SIG-M5 treated with dmso at 0.1 percent for 504 hours (cell line): ENCODE measurements at regions not wholly inside any gene's neighbourhood (a gene's known extent, or its start where the extent isn't known, plus 50 kb on each side); places are given as distances from the start of the nearest gene placed in this dataset.
A peak's percentile ranks its signal among the peaks of the same experiment; 100 is the strongest.

Source experiments
- DNase-seq: peaks from one replicate; lab custom pipeline; 2025; ENCODE audit not compliant: unreplicated experiment; lab: John Stamatoyannopoulos, UW

GRCh38 chr6:63371104-63371715 lies 51.4 kb upstream of the LGSN start:
- DNase-seq = no peak

DNA sequence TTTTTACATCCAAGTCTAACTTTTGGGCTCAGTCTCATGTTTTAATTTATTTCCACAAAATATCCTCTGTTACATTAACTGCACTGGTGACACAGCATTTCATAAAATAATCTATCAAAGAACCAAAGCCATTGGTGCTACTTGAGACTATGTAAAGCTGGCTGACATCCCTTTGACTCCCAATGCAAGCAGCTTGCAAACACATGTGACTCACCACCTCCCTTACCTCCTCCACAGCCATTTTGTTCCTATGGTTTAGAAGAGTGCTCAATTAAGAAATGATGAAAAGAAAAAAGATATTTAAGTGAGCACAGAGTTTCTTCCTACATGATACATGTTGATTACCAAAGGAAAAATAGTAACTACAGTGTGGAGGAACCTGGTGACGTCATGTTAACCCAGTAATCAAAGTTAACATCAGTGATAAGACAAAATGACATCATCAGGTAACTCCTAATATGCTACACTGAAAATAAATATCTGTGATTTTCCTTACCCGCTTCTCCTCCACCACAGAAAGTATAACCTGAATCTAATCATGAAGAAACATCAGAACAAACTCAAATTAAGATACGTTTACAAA lies 53.3 kb upstream of the LGSN start:
- DNase-seq = no peak

DNA sequence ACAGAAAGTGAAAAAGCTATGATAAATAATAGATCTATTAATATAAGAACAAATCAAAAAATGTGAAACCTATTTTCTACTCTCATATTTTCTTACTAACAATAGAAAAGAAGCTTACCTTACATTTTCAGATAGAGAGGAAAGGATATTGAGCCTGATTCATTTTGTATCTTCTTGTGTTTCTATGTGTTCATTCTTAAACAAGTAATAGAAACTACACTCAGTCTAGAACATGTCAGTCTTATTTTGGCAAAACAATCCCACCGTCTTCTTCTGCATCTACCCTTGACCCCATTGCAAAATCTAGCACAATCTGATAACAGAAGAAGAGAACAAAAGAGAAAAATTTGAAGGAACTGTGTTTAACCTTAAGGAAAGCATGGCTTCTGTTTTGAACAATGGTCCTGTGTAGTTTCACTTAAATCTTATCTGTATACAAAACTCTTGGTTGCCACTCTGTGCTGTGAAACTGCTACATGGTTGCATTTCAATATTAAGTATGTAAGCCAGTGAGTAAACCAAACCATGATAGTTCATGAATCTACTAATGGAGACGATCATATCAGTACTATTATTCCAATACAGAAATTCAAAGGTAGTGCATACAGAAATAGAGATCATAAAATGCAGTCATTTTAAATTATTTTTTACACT lies 69.5 kb upstream of the LGSN start:
- no peak for DNase-seq

GRCh38 chr6:63391203-63391970 lies 71.6 kb upstream of the LGSN start:
- no peak for DNase-seq

GRCh38 chr6:63392092-63392724 lies 72.4 kb upstream of the LGSN start:
- no peak for DNase-seq

GRCh38 chr6:63394656-63395308 lies 75.0 kb upstream of the LGSN start:
- DNase-seq = no peak

DNA sequence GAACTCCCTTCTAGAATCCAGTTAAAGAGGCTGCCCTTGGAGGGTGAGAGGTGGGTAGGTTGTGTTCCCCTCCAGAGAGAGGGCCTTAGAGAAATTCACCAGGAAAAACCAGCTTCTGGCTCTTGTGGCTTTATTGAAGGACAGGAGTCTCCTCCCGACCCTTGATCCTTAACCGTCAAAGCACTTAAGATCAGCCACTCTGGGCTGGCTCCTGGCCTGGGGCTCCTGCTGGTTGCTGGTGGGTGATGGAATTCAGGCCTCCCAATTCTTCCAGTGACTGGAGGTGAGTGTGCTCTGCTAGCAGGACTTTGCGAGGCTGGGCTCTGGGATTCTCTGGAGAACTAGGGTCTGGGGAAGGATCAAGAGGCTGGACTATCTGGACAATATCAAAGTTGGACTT lies 75.6 kb upstream of the LGSN start:
- no peak for DNase-seq

DNA sequence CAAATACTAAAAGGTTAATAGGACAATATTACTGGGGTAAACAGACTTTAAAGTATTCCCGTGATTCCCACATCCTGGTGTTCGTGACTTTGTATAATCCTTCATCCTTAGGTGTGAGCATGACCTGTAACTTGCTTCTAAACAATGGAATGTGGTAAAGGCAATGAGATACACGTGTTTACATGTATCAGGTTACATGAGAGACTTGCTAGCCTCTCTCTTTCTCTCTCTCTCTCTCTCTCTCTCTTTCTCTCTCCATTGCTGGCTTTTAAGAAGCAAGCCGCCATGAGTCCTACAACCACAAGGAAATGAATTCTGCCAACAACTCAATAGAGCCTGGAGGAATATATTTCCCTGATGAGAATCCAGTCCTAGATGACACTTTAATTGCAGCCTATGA lies 83.9 kb upstream of the LGSN start:
- DNase-seq = no peak

- DNase-seq = no peak
These were observed 90.9 kb upstream of the LGSN start for GRCh38 chr6:63410435-63411426.

- peak; percentile 11 for DNase-seq
These were observed 95.5 kb upstream of the LGSN start for GRCh38 chr6:63415286-63415685.

- peak; percentile 59 for DNase-seq
These were observed 99.0 kb upstream of the LGSN start for GRCh38 chr6:63418741-63419140.

DNA sequence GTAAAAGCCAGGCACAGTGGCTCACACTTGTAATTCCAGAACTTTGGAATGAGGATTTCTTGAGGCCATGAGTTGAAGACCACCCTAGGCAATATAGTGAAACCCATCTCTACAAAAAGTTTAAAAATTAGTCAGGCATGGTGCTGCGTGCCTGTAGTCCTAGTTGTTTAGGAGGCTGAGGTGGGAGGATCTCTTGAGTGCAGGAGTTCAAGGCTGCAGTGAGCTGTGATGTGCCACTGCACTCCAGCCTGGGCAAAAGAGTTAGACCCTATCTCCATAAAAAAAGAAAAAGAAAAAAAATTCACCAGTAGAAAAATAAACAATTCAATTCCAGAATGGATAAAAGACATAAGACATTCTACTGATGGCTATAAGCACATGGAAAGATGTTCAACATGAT lies 104.9 kb upstream of the LGSN start:
- no peak for DNase-seq

- DNase-seq = no peak
These were observed 105.7 kb upstream of the LGSN start for GRCh38 chr6:63425493-63425892.

DNA sequence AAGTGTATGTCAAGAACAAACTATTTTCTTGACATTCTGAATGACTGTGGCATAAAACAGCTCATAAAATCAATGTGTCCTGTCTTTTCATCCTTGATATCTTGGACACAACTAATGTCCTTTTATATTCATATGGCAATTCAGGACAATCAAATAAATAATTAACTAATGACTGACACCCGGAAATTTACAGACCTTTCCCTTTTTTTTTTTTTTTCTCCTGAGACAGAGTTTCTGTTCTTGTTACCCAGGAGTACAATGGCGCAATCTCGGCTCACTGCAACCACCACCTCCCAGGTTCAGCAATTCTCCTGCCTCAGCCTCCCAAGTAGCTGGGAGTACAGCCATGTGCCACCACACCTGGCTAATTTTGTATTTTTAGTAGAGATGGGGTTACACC lies 107.1 kb upstream of the LGSN start:
- DNase-seq = no peak

DNA sequence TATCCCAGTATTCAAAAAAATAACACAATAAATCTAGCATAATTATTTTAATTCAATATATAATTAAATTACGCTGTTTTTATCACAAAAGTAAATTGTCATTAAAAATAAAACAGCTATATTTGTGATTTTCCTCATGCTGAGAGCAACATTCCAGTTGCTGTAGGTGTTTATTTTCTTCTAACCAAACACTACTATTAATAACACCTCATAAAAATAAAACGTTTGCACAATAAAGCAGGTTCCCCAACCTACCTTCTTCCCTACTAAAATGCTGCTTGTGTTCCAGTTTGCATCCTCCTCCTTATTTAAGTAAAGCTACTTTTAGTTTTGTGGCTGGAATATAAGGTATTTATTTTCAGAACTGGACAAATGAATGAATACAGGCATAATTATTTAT lies 108.2 kb upstream of the LGSN start:
- no peak for DNase-seq

DNA sequence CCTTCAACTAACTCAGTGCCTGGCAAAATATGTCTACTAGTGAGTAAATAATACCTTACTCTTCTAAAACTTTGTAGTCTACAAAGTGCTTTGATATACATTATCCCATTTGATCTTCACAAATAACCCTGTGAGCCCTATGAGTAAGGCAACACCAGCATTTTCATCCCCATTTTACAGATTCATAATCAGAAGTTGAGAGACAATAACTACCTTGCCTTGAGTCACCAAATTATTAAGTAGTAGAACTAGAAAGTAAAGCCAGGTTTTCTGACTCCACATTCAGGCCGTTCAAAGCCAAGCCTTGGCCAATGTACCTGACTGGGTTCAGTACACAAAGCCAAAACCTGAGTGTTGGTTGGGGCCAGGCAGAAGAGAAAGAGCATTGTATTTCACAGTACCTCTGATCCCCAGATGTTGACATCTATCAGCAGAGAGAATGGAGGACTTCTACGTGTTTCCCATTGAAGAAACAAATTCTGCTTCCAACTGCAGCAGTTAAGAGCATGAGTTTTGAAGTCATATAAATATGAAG lies 111.3 kb upstream of the LGSN start:
- DNase-seq = no peak

- no peak for DNase-seq
These were observed 115.2 kb upstream of the LGSN start for GRCh38 chr6:63434943-63435342.

- no peak for DNase-seq
These were observed 116.6 kb upstream of the LGSN start for GRCh38 chr6:63436356-63436755.

DNA sequence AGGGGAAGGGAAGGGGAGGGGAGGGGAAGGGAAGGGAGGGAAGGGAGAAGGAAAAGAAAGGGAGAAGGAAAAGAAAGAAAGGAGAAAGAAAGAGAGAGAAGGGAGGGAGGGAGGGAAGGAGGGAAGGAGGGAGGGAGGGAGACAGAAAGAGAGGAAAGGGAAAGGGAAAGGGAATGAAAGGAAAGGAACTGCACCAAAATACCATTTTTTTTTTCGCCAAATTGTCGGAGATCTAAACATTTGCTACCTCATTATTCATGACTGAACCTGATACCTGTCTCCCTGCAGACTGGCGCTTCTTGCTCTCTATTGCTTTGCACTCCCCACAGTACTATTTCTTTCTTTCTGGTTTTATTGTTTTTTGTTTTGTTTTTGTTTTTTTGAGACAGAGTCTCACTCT lies 117.3 kb upstream of the LGSN start:
- DNase-seq = no peak

- no peak for DNase-seq
These were observed 120.3 kb upstream of the LGSN start for GRCh38 chr6:63440057-63440456.
